ENCODE measurements at regions not wholly inside any gene's neighbourhood (a gene's known extent, or its start where the extent isn't known, plus 50 kb on each side); places are given as distances from the start of the nearest gene placed in this dataset.

GRCh38 chr5:3268760-3269330 is 326.8 kb upstream of the IRX1 start:
- TF ChIP-seq EP300 (IDR thresholded peaks at IDR 0.05): no peak
- no peak for TF ChIP-seq JUN (IDR thresholded peaks at IDR 0.05)
- TF ChIP-seq POLR2A (IDR thresholded peaks at IDR 0.05; ENCODE audit: low read length): no peak
- TF ChIP-seq RAD21 (conservative IDR thresholded peaks at IDR 0.05 in 1 of 2, IDR thresholded peaks at IDR 0.05 in 1 of 2): no peak
- no peak for TF ChIP-seq CBX8 (IDR thresholded peaks at IDR 0.05)
- no peak for TF ChIP-seq REST (IDR thresholded peaks at IDR 0.05)
- TF ChIP-seq MAX (IDR thresholded peaks at IDR 0.05): no peak
- no peak for TF ChIP-seq CHD2 (IDR thresholded peaks at IDR 0.05; ENCODE audit: low read length, partially characterized antibody)

Data from A549 (cell line).